HK-2 (cell line): ENCODE measurements at regions not wholly inside any gene's neighbourhood (a gene's known extent, or its start where the extent isn't known, plus 50 kb on each side); places are given as distances from the start of the nearest gene placed in this dataset.
"Not testable (repeated sequence)": the region's sequence is repeated elsewhere in the genome, so short reads cannot be mapped to it uniquely, and the experiment has no call there.

ENCODE experiments used
- DNase-seq: peaks from one replicate; pipeline ENCODE4 v3.0.0-alpha.2; 2018; ENCODE audit not compliant: unreplicated experiment

- DNase-seq = no peak
These were observed 50.2 kb downstream of the SMIM38 start for GRCh38 chr11:69205743-69206612.

GRCh38 chr11:69206613-69206965 lies 50.9 kb downstream of the SMIM38 start:
- DNase-seq = not testable (repeated sequence)

GRCh38 chr11:69207165-69207889 lies 51.6 kb downstream of the SMIM38 start:
- DNase-seq = no peak

GRCh38 chr11:69208190-69209037 lies 52.7 kb downstream of the SMIM38 start:
- DNase-seq = no peak

GRCh38 chr11:69209038-69209350 lies 53.3 kb downstream of the SMIM38 start:
- DNase-seq = no peak

- DNase-seq = no peak
These were observed 53.9 kb downstream of the SMIM38 start for GRCh38 chr11:69209421-69210309.

GRCh38 chr11:69210310-69211035 lies 54.7 kb downstream of the SMIM38 start:
- DNase-seq = no peak

GRCh38 chr11:69211540-69211919 lies 55.8 kb downstream of the SMIM38 start:
- DNase-seq = no peak

- DNase-seq = no peak
These were observed 56.4 kb downstream of the SMIM38 start for GRCh38 chr11:69211920-69212797.

GRCh38 chr11:69212798-69213110 lies 57.0 kb downstream of the SMIM38 start:
- no peak for DNase-seq

- DNase-seq = peak; percentile 7
These were observed 57.6 kb downstream of the SMIM38 start for GRCh38 chr11:69213316-69213715.

- DNase-seq = no peak
These were observed 58.2 kb downstream of the SMIM38 start for GRCh38 chr11:69213964-69214363.

GRCh38 chr11:69215216-69215615 lies 59.5 kb downstream of the SMIM38 start:
- no peak for DNase-seq

GRCh38 chr11:69215784-69216415 lies 60.2 kb downstream of the SMIM38 start:
- no peak for DNase-seq

GRCh38 chr11:69216647-69217051 lies 60.9 kb downstream of the SMIM38 start:
- no peak for DNase-seq

GRCh38 chr11:69217276-69218105 lies 61.8 kb downstream of the SMIM38 start:
- DNase-seq = no peak

- no peak for DNase-seq
These were observed 62.5 kb downstream of the SMIM38 start for GRCh38 chr11:69218271-69218682.

GRCh38 chr11:69218946-69219720 lies 63.4 kb downstream of the SMIM38 start:
- DNase-seq = no peak
